GM10248 (cell line): ENCODE measurements at regions not wholly inside any gene's neighbourhood (a gene's known extent, or its start where the extent isn't known, plus 50 kb on each side); places are given as distances from the start of the nearest gene placed in this dataset.

Experiments
- CTCF ChIA-PET: fragments of 300-600 bp; sonication (Branson Sonifier 250); formaldehyde crosslinking; extraction: SDS; loops from one replicate; lab custom pipeline; 2021; ENCODE audit warnings: antibody characterized with exemption; lab: Yijun Ruan, JAX
- POLR2A ChIA-PET: fragments of 350-650 bp; sonication (Branson Sonifier 250); formaldehyde crosslinking; extraction: SDS; loops from one replicate; lab custom pipeline; 2020; ENCODE audit warnings: antibody characterized with exemption; lab: Yijun Ruan, JAX
- DNase-seq: peaks from one replicate; pipeline ENCODE4 v3.0.0; 2012; ENCODE audit errors: extremely low spot score
- TF ChIP-seq, protein P1 (sequence below): IDR thresholded peaks from 2 replicates; pipeline ENCODE4 v1.5.1; 2012; ENCODE audit warnings: mild to moderate bottlenecking, low read depth; ENCODE audit errors: extremely low read depth, missing control alignments, control extremely low read depth

GRCh38 chr7:46742601-46743000 is 821.5 kb upstream of the IGFBP3 start:
- ChIA-PET CTCF (interaction anchor here (1.5 kb wide), 1 partner anchor 27 kb away, joined by 3 read pairs; no protein-coding TSS in a partner anchor), POLR2A (no interaction called here)
- TF ChIP-seq, protein P1, sequence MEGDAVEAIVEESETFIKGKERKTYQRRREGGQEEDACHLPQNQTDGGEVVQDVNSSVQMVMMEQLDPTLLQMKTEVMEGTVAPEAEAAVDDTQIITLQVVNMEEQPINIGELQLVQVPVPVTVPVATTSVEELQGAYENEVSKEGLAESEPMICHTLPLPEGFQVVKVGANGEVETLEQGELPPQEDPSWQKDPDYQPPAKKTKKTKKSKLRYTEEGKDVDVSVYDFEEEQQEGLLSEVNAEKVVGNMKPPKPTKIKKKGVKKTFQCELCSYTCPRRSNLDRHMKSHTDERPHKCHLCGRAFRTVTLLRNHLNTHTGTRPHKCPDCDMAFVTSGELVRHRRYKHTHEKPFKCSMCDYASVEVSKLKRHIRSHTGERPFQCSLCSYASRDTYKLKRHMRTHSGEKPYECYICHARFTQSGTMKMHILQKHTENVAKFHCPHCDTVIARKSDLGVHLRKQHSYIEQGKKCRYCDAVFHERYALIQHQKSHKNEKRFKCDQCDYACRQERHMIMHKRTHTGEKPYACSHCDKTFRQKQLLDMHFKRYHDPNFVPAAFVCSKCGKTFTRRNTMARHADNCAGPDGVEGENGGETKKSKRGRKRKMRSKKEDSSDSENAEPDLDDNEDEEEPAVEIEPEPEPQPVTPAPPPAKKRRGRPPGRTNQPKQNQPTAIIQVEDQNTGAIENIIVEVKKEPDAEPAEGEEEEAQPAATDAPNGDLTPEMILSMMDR, result no peak
- DNase-seq, result no peak

DNA sequence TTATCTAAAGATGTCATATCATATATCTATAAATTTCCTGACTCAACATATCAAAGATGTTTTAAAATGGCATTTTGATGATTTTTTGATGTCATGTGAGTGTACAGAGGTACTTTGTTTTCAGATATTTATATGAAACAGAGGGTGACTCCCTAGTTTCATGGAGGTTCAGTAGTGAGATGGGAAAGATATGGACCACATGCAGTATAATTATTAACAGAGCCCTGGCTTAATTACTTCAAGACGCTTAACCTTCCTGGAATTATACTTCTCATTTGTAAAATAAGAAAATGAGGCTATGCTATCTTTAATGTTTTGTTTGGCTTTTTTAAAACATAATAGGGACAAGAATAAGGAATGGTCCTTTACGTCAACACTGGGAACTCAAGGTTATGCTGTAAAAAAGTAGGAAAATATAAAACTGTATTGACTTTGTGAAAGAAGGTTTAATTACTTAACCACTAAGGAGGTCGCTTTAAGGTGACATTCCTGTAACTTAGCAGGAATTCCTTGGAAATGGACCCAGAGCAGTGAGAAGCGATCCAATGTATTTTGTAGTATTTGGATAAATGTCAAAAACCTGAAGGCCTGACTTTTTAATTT is 821.0 kb upstream of the IGFBP3 start:
- ChIA-PET POLR2A (no interaction called here), CTCF (interaction anchor here (1.5 kb wide), 1 partner anchor 27 kb away, joined by 3 read pairs; no protein-coding TSS in a partner anchor)
- DNase-seq, result no peak
- TF ChIP-seq, protein P1, result no peak

DNA sequence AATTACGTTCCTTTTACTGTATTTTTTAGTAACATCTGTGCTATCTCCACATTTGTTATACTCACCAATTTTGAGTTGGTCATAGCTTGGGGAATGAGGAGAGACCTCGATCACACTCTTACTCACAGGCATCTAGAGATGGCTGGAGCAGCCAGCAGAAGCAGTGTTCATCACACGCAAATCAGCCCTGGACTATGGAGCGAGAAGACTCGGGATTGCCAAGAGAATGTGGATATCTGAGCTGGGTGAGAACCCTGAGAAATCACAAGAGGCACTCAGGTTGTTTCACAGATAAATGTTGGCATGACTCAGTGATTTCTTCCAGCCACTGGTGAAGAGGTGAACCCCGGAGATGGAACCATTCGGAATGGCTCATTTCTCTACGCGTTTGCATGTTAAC is 820.1 kb upstream of the IGFBP3 start:
- no peak for DNase-seq
- ChIA-PET POLR2A (no interaction called here), CTCF (no interaction called here)
- TF ChIP-seq, protein P1, result no peak

DNA sequence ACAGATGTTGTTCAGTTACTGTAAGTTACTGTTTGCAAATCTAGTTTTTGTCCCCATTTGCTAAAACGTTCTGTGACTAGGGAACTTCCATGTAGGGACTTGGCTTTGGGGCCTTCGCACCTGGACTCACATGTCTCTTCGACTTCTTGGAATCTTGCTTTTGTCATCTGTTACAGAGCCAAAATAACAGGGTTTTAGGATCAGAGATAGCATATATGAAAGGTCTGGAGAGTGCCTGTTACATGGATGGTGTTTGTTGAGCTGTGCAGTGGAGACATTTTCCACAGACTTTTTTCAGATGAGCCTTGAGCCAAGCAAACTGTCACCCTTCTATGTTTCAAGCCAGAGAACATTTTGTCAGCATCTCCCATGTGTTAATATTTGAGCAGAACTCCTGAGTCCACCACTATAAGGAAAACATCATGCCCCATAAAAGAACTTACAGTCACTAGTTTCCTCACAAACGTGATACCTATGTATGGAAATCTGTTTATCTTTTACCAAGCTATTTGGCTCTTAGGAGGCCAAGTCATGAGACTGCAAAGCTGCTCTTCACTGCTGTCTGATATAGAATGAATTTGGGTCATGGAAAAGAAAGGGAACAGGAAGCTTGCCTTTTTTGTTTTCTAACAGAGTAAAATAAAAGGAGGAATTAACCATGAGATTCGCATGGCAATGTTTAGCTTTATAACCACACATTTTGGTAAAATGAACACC is 818.6 kb upstream of the IGFBP3 start:
- POLR2A ChIA-PET, result no interaction called here
- CTCF ChIA-PET, result no interaction called here
- DNase-seq, result no peak
- TF ChIP-seq, protein P1, result no peak

GRCh38 chr7:46738796-46739195 is 817.7 kb upstream of the IGFBP3 start:
- ChIA-PET POLR2A (no interaction called here), CTCF (no interaction called here)
- DNase-seq, result no peak
- TF ChIP-seq, protein P1, result no peak

DNA sequence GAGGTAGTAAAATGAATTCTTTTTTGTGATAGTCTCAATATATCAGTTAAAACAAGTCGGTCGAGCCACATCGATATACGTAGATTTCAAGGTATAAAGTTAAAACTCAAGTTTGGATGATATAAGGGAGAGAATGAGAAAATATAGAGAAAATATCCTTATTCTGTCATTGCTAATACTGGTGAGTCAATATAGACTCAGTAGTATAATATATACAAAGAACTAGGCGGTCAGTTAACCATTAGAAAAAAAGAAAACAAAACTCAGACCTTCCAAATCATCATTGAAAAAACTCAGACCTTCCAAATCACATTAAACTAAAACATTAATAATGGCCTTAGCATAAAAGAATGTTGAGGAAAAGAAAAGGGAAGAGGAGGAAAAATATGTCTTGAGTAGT is 817.1 kb upstream of the IGFBP3 start:
- TF ChIP-seq, protein P1, result no peak
- no peak for DNase-seq
- ChIA-PET CTCF (no interaction called here), POLR2A (no interaction called here)
